ENCODE measurements at regions not wholly inside any gene's neighbourhood (a gene's known extent, or its start where the extent isn't known, plus 50 kb on each side); places are given as distances from the start of the nearest gene placed in this dataset.

GRCh38 chr3:153356908-153357307 lies 194.9 kb downstream of the RAP2B start:
- intact Hi-C loops (cut with micrococcal nuclease; ENCODE audit: unreplicated experiment), result no loop called here
- CTCF ChIA-PET, result no interaction called here
- Histone ChIP-seq H3K36me3 (ENCODE audit: control insufficient read depth, insufficient read depth, low read length) (no peaks in the 10 kb centered on the region), H3K4me3 (ENCODE audit: low read depth, low read length) (no peak overlapping the region), H3K4me1 (peaks cover 8% of the 10 kb centered on the region), H3K27me3 (replicated peaks; ENCODE audit: control insufficient read depth, insufficient read depth, low read length) (no peaks in the 10 kb centered on the region), H3K9me3 (no peaks in the 10 kb centered on the region)
- peaks cover 9% of the 10 kb centered on the region for H3K4me1 Mint-ChIP-seq (ENCODE audit: low read depth, unreplicated experiment)
- DNase-seq, result no peak
- H3K4me3 Mint-ChIP-seq (ENCODE audit: unreplicated experiment), result no peak overlapping the region
- no peaks in the 10 kb centered on the region for H3K27me3 Mint-ChIP-seq (ENCODE audit: insufficient read depth, unreplicated experiment)
- peaks cover 17% of the 10 kb centered on the region for H3K9me3 Mint-ChIP-seq (ENCODE audit: unreplicated experiment)
- BruUV-seq (replicated peaks), result no TSS peak
- POLR2A ChIA-PET, result no interaction called here
- no peak overlapping the region for H3K27ac Mint-ChIP-seq (ENCODE audit: unreplicated experiment)
- H3K36me3 Mint-ChIP-seq (ENCODE audit: insufficient read depth, unreplicated experiment), result peaks cover 5% of the 10 kb centered on the region
- TF ChIP-seq CTCF (IDR thresholded peaks at IDR 0.05; ENCODE audit: insufficient read depth in 1 of 2, low read depth in 1 of 2, low read length in 1 of 2, severe bottlenecking in 1 of 2, unreplicated experiment in 1 of 2), result no peak

- POLR2A ChIA-PET, result no interaction called here
Observed at GRCh38 chr3:153357436-153357835, 195.4 kb downstream of the RAP2B start.

GRCh38 chr3:153369561-153370374 lies 207.7 kb downstream of the RAP2B start:
- ChIA-PET CTCF (no interaction called here), POLR2A (no interaction called here)
- intact Hi-C loops (cut with micrococcal nuclease; ENCODE audit: unreplicated experiment), result no loop called here
- Histone ChIP-seq H3K27me3 (replicated peaks; ENCODE audit: control insufficient read depth, insufficient read depth, low read length) (no peaks in the 10 kb centered on the region), H3K36me3 (ENCODE audit: control insufficient read depth, insufficient read depth, low read length) (no peaks in the 10 kb centered on the region), H3K4me3 (ENCODE audit: low read depth, low read length) (no peak overlapping the region), H3K4me1 (no peaks in the 10 kb centered on the region), H3K9me3 (no peaks in the 10 kb centered on the region; the same call in 1 of the 2 replicates)
- no peak for TF ChIP-seq CTCF (IDR thresholded peaks at IDR 0.05; ENCODE audit: insufficient read depth in 1 of 2, low read depth in 1 of 2, low read length in 1 of 2, severe bottlenecking in 1 of 2, unreplicated experiment in 1 of 2)
- no peaks in the 10 kb centered on the region for H3K36me3 Mint-ChIP-seq (ENCODE audit: insufficient read depth, unreplicated experiment)
- no peak for DNase-seq
- H3K9me3 Mint-ChIP-seq (ENCODE audit: unreplicated experiment), result peaks cover 26% of the 10 kb centered on the region
- no peaks in the 10 kb centered on the region for H3K27me3 Mint-ChIP-seq (ENCODE audit: insufficient read depth, unreplicated experiment)
- H3K4me3 Mint-ChIP-seq (ENCODE audit: unreplicated experiment), result no peak overlapping the region
- no TSS peak for BruUV-seq (replicated peaks)
- H3K4me1 Mint-ChIP-seq (ENCODE audit: low read depth, unreplicated experiment), result no peaks in the 10 kb centered on the region
- no peak overlapping the region for H3K27ac Mint-ChIP-seq (ENCODE audit: unreplicated experiment)

More at GRCh38 chr3:153357436-153357835, 195.4 kb downstream of the RAP2B start:
- intact Hi-C loops (cut with micrococcal nuclease; ENCODE audit: unreplicated experiment), result no loop called here
- Histone ChIP-seq H3K27me3 (replicated peaks; ENCODE audit: control insufficient read depth, insufficient read depth, low read length) (no peaks in the 10 kb centered on the region), H3K9me3 (no peaks in the 10 kb centered on the region), H3K4me3 (ENCODE audit: low read depth, low read length) (no peak overlapping the region), H3K4me1 (peaks cover 8% of the 10 kb centered on the region), H3K36me3 (ENCODE audit: control insufficient read depth, insufficient read depth, low read length) (no peaks in the 10 kb centered on the region)
- H3K4me1 Mint-ChIP-seq (ENCODE audit: low read depth, unreplicated experiment), result peaks cover 6% of the 10 kb centered on the region
- BruUV-seq (replicated peaks), result no TSS peak
- DNase-seq, result no peak
- no peak for TF ChIP-seq CTCF (IDR thresholded peaks at IDR 0.05; ENCODE audit: insufficient read depth in 1 of 2, low read depth in 1 of 2, low read length in 1 of 2, severe bottlenecking in 1 of 2, unreplicated experiment in 1 of 2)
- H3K36me3 Mint-ChIP-seq (ENCODE audit: insufficient read depth, unreplicated experiment), result no peaks in the 10 kb centered on the region
- peaks cover 11% of the 10 kb centered on the region for H3K9me3 Mint-ChIP-seq (ENCODE audit: unreplicated experiment)
- no peaks in the 10 kb centered on the region for H3K27me3 Mint-ChIP-seq (ENCODE audit: insufficient read depth, unreplicated experiment)
- H3K27ac Mint-ChIP-seq (ENCODE audit: unreplicated experiment), result no peak overlapping the region
- CTCF ChIA-PET, result no interaction called here
- no peak overlapping the region for H3K4me3 Mint-ChIP-seq (ENCODE audit: unreplicated experiment)

All from Caco-2 (cell line).